ENCODE measurements at regions not wholly inside any gene's neighbourhood (a gene's known extent, or its start where the extent isn't known, plus 50 kb on each side); places are given as distances from the start of the nearest gene placed in this dataset.

- Histone ChIP-seq H3K4me3 (ENCODE audit: low read length) (no peak overlapping the region), H3K9me3 (ENCODE audit: insufficient read depth, low read depth, low read length) (no peaks in the 10 kb centered on the region), H3K27ac (ENCODE audit: low read length) (no peak overlapping the region), H3K27me3 (ENCODE audit: insufficient read depth, low read length) (no peaks in the 10 kb centered on the region), H3K36me3 (ENCODE audit: insufficient read depth, low read depth, low read length) (peaks cover 25% of the 10 kb centered on the region), H3K9ac (ENCODE audit: low read depth, low read length) (0 out of 2 replicates have a peak overlapping the region, but pooled peaks have one; percentile 13), H3K4me1 (ENCODE audit: insufficient read depth, low read length) (peaks cover 11% of the 10 kb centered on the region)
Measured at GRCh38 chr19:46926170-46927071, 65.6 kb downstream of the ARHGAP35 start.

GRCh38 chr19:46927106-46927505 is 66.3 kb downstream of the ARHGAP35 start:
- no peaks in the 10 kb centered on the region for H3K27me3 ChIP-seq (ENCODE audit: insufficient read depth, low read length)
- H3K4me3 ChIP-seq (ENCODE audit: low read length): no peak overlapping the region
- H3K36me3 ChIP-seq (ENCODE audit: insufficient read depth, low read depth, low read length): peaks cover 18% of the 10 kb centered on the region
- H3K9me3 ChIP-seq (ENCODE audit: insufficient read depth, low read depth, low read length): no peaks in the 10 kb centered on the region
- H3K27ac ChIP-seq (ENCODE audit: low read length): no peak overlapping the region
- peaks cover 11% of the 10 kb centered on the region for H3K4me1 ChIP-seq (ENCODE audit: insufficient read depth, low read length)
- H3K9ac ChIP-seq (ENCODE audit: low read depth, low read length): 0 out of 2 replicates have a peak overlapping the region, but pooled peaks have one; percentile 13

GRCh38 chr19:46927893-46928292 is 67.1 kb downstream of the ARHGAP35 start:
- Histone ChIP-seq H3K9ac (ENCODE audit: low read depth, low read length) (no peak overlapping the region), H3K4me3 (ENCODE audit: low read length) (no peak overlapping the region), H3K36me3 (ENCODE audit: insufficient read depth, low read depth, low read length) (peaks cover 10% of the 10 kb centered on the region; the same call in 1 of the 2 replicates), H3K27me3 (ENCODE audit: insufficient read depth, low read length) (no peaks in the 10 kb centered on the region), H3K9me3 (ENCODE audit: insufficient read depth, low read depth, low read length) (no peaks in the 10 kb centered on the region), H3K4me1 (ENCODE audit: insufficient read depth, low read length) (peaks cover 11% of the 10 kb centered on the region), H3K27ac (ENCODE audit: low read length) (no peak overlapping the region)

GRCh38 chr19:46928951-46929350 is 68.2 kb downstream of the ARHGAP35 start:
- no peak overlapping the region for H3K9ac ChIP-seq (ENCODE audit: low read depth, low read length)
- H3K4me1 ChIP-seq (ENCODE audit: insufficient read depth, low read length): peaks cover 11% of the 10 kb centered on the region
- peaks cover 10% of the 10 kb centered on the region; the same call in 1 of the 2 replicates for H3K36me3 ChIP-seq (ENCODE audit: insufficient read depth, low read depth, low read length)
- H3K27me3 ChIP-seq (ENCODE audit: insufficient read depth, low read length): no peaks in the 10 kb centered on the region
- H3K27ac ChIP-seq (ENCODE audit: low read length): no peak overlapping the region
- no peaks in the 10 kb centered on the region for H3K9me3 ChIP-seq (ENCODE audit: insufficient read depth, low read depth, low read length)
- H3K4me3 ChIP-seq (ENCODE audit: low read length): no peak overlapping the region

- no peaks in the 10 kb centered on the region for H3K36me3 ChIP-seq (ENCODE audit: insufficient read depth, low read depth, low read length)
- H3K27me3 ChIP-seq (ENCODE audit: insufficient read depth, low read length): no peaks in the 10 kb centered on the region
- H3K27ac ChIP-seq (ENCODE audit: low read length): no peak overlapping the region
- no peaks in the 10 kb centered on the region for H3K9me3 ChIP-seq (ENCODE audit: insufficient read depth, low read depth, low read length)
- H3K4me3 ChIP-seq (ENCODE audit: low read length): no peak overlapping the region
- H3K9ac ChIP-seq (ENCODE audit: low read depth, low read length): no peak overlapping the region
- H3K4me1 ChIP-seq (ENCODE audit: insufficient read depth, low read length): peaks cover 7% of the 10 kb centered on the region; the same call in 1 of the 2 replicates
Measured at GRCh38 chr19:46931202-46931601, 70.4 kb downstream of the ARHGAP35 start.

GRCh38 chr19:46932346-46932745 is 71.5 kb downstream of the ARHGAP35 start:
- Histone ChIP-seq H3K27ac (ENCODE audit: low read length) (no peak overlapping the region), H3K9me3 (ENCODE audit: insufficient read depth, low read depth, low read length) (no peaks in the 10 kb centered on the region), H3K36me3 (ENCODE audit: insufficient read depth, low read depth, low read length) (peaks cover 4% of the 10 kb centered on the region; the same call in 1 of the 2 replicates), H3K4me1 (ENCODE audit: insufficient read depth, low read length) (no peaks in the 10 kb centered on the region), H3K9ac (ENCODE audit: low read depth, low read length) (no peak overlapping the region), H3K27me3 (ENCODE audit: insufficient read depth, low read length) (no peaks in the 10 kb centered on the region), H3K4me3 (ENCODE audit: low read length) (no peak overlapping the region)

- Histone ChIP-seq H3K9me3 (ENCODE audit: insufficient read depth, low read depth, low read length) (no peaks in the 10 kb centered on the region), H3K36me3 (ENCODE audit: insufficient read depth, low read depth, low read length) (peaks cover 11% of the 10 kb centered on the region; the same call in 1 of the 2 replicates), H3K27me3 (ENCODE audit: insufficient read depth, low read length) (no peaks in the 10 kb centered on the region), H3K27ac (ENCODE audit: low read length) (no peak overlapping the region), H3K9ac (ENCODE audit: low read depth, low read length) (no peak overlapping the region), H3K4me1 (ENCODE audit: insufficient read depth, low read length) (no peaks in the 10 kb centered on the region), H3K4me3 (ENCODE audit: low read length) (no peak overlapping the region)
Measured at GRCh38 chr19:46935066-46935663, 74.4 kb downstream of the ARHGAP35 start.

- H3K9ac ChIP-seq (ENCODE audit: low read depth, low read length): no peak overlapping the region
- H3K36me3 ChIP-seq (ENCODE audit: insufficient read depth, low read depth, low read length): peaks cover 5% of the 10 kb centered on the region; the same call in 1 of the 2 replicates
- H3K4me3 ChIP-seq (ENCODE audit: low read length): no peak overlapping the region
- no peak overlapping the region for H3K27ac ChIP-seq (ENCODE audit: low read length)
- no peaks in the 10 kb centered on the region for H3K9me3 ChIP-seq (ENCODE audit: insufficient read depth, low read depth, low read length)
- no peaks in the 10 kb centered on the region for H3K27me3 ChIP-seq (ENCODE audit: insufficient read depth, low read length)
- peaks cover 12% of the 10 kb centered on the region; the same call in 1 of the 2 replicates for H3K4me1 ChIP-seq (ENCODE audit: insufficient read depth, low read length)
Measured at GRCh38 chr19:46943150-46943946, 76.3 kb upstream of the NPAS1 start.

GRCh38 chr19:46944123-46944748 is 75.4 kb upstream of the NPAS1 start:
- H3K4me3 ChIP-seq (ENCODE audit: low read length): no peak overlapping the region
- H3K27ac ChIP-seq (ENCODE audit: low read length): no peak overlapping the region
- H3K4me1 ChIP-seq (ENCODE audit: insufficient read depth, low read length): peaks cover 12% of the 10 kb centered on the region; the same call in 1 of the 2 replicates
- H3K9me3 ChIP-seq (ENCODE audit: insufficient read depth, low read depth, low read length): no peaks in the 10 kb centered on the region
- H3K27me3 ChIP-seq (ENCODE audit: insufficient read depth, low read length): no peaks in the 10 kb centered on the region
- peak overlapping the region; percentile 16; the same call in 1 of the 2 replicates for H3K9ac ChIP-seq (ENCODE audit: low read depth, low read length)
- H3K36me3 ChIP-seq (ENCODE audit: insufficient read depth, low read depth, low read length): peaks cover 5% of the 10 kb centered on the region; the same call in 1 of the 2 replicates

- no peak overlapping the region for H3K27ac ChIP-seq (ENCODE audit: low read length)
- peaks cover 12% of the 10 kb centered on the region; the same call in 1 of the 2 replicates for H3K4me1 ChIP-seq (ENCODE audit: insufficient read depth, low read length)
- no peak overlapping the region for H3K4me3 ChIP-seq (ENCODE audit: low read length)
- peaks cover 5% of the 10 kb centered on the region; the same call in 1 of the 2 replicates for H3K36me3 ChIP-seq (ENCODE audit: insufficient read depth, low read depth, low read length)
- H3K9ac ChIP-seq (ENCODE audit: low read depth, low read length): peak overlapping the region; percentile 16; the same call in 1 of the 2 replicates
- no peaks in the 10 kb centered on the region for H3K9me3 ChIP-seq (ENCODE audit: insufficient read depth, low read depth, low read length)
- H3K27me3 ChIP-seq (ENCODE audit: insufficient read depth, low read length): no peaks in the 10 kb centered on the region
Measured at GRCh38 chr19:46944918-46945628, 74.6 kb upstream of the NPAS1 start.

All from iPS-20b (cell line).